Muscle of back (tissue), 3 donors: ENCODE measurements at regions not wholly inside any gene's neighbourhood (a gene's known extent, or its start where the extent isn't known, plus 50 kb on each side); places are given as distances from the start of the nearest gene placed in this dataset.
A peak's percentile ranks its signal among the peaks of the same experiment; 100 is the strongest.

Source experiments
- DNase-seq, 3 donors: peaks; one replicate each; pipeline versions ENCODE4 v3.0.0 to v3.0.0-alpha.2; 2013

- DNase-seq: peak in 1 of 3 donors; percentile 63
Observed at GRCh38 chr9:16153741-16154140, 600.9 kb downstream of the CCDC171 start.

- peak in 2 of 3 donors; percentile 55 to 78 for DNase-seq
Observed at GRCh38 chr9:16154521-16155078, 601.8 kb downstream of the CCDC171 start.

- DNase-seq: no peak
Observed at GRCh38 chr9:16155878-16156277, 603.0 kb downstream of the CCDC171 start.

- DNase-seq: no peak
Observed at GRCh38 chr9:16157216-16157615, 604.4 kb downstream of the CCDC171 start.

- no peak for DNase-seq
Observed at GRCh38 chr9:16157651-16158050, 604.8 kb downstream of the CCDC171 start.

- no peak for DNase-seq
Observed at GRCh38 chr9:16158093-16158492, 605.2 kb downstream of the CCDC171 start.

- peak in 1 of 3 donors; percentile 60 for DNase-seq
Observed at GRCh38 chr9:16161483-16161882, 608.6 kb downstream of the CCDC171 start.

- DNase-seq: no peak
Observed at GRCh38 chr9:16170119-16170518, 617.3 kb downstream of the CCDC171 start.

GRCh38 chr9:16171911-16172310 is 619.1 kb downstream of the CCDC171 start:
- no peak for DNase-seq

GRCh38 chr9:16172796-16173195 is 620.0 kb downstream of the CCDC171 start:
- no peak for DNase-seq

GRCh38 chr9:16174915-16175314 is 622.1 kb downstream of the CCDC171 start:
- no peak for DNase-seq

- DNase-seq: no peak
Observed at GRCh38 chr9:16175461-16175860, 622.6 kb downstream of the CCDC171 start.

GRCh38 chr9:16178294-16178693 is 625.5 kb downstream of the CCDC171 start:
- DNase-seq: no peak

GRCh38 chr9:16179566-16179965 is 626.7 kb downstream of the CCDC171 start:
- DNase-seq: no peak

GRCh38 chr9:16180091-16180490 is 627.2 kb downstream of the CCDC171 start:
- DNase-seq: no peak

GRCh38 chr9:16180546-16180945 is 627.7 kb downstream of the CCDC171 start:
- DNase-seq: peak in 1 of 3 donors; percentile 47

- no peak for DNase-seq
Observed at GRCh38 chr9:16181539-16181938, 628.7 kb downstream of the CCDC171 start.

- DNase-seq: no peak
Observed at GRCh38 chr9:16182784-16183183, 629.9 kb downstream of the CCDC171 start.

- no peak for DNase-seq
Observed at GRCh38 chr9:16184964-16185646, 632.3 kb downstream of the CCDC171 start.

- DNase-seq: peak in 1 of 3 donors; percentile 64
Observed at GRCh38 chr9:16191191-16191590, 638.3 kb downstream of the CCDC171 start.

GRCh38 chr9:16191691-16192402 is 639.0 kb downstream of the CCDC171 start:
- peak; percentile 82 to 92 (median 85) for DNase-seq

GRCh38 chr9:16192403-16193017 is 639.7 kb downstream of the CCDC171 start:
- no peak for DNase-seq

GRCh38 chr9:16193066-16193465 is 640.2 kb downstream of the CCDC171 start:
- DNase-seq: no peak
